ENCODE measurements at regions not wholly inside any gene's neighbourhood (a gene's known extent, or its start where the extent isn't known, plus 50 kb on each side); places are given as distances from the start of the nearest gene placed in this dataset.

GRCh38 chr14:76657404-76657803 lies 103.9 kb upstream of the VASH1 start:
- TF ChIP-seq POLR2AphosphoS5 (IDR thresholded peaks at IDR 0.05) (no peak), EZH2 (IDR thresholded peaks at IDR 0.05; ENCODE audit: borderline replicate concordance, insufficient read depth, low read length, poor library complexity, severe bottlenecking) (no peak)

Measured in neural cell (in vitro differentiated cells).